Mesodermal cell (in vitro differentiated cells): ENCODE measurements at regions not wholly inside any gene's neighbourhood (a gene's known extent, or its start where the extent isn't known, plus 50 kb on each side); places are given as distances from the start of the nearest gene placed in this dataset.

ENCODE experiments used
- H3K27ac ChIP-seq: 2 replicates; pipeline ENCODE4 v1.7.0; 2013; ENCODE audit warnings: mild to moderate bottlenecking, low read depth, low read length, moderate library complexity; ENCODE audit not compliant: severe bottlenecking
- H3K36me3 ChIP-seq: 2 replicates; pipeline ENCODE4 v1.7.1; 2013; ENCODE audit warnings: mild to moderate bottlenecking, low read length, moderate library complexity; ENCODE audit not compliant: control insufficient read depth, insufficient read depth
- H3K4me1 ChIP-seq: one replicate; pipeline ENCODE4 v1.7.1; 2013; ENCODE audit warnings: mild to moderate bottlenecking, low read length; ENCODE audit not compliant: insufficient read depth, control insufficient read depth, poor library complexity, severe bottlenecking
- H3K4me3 ChIP-seq: 2 replicates; pipeline ENCODE4 v1.7.0; 2013; ENCODE audit warnings: low read length, control low read depth, mild to moderate bottlenecking; ENCODE audit not compliant: insufficient read depth, poor library complexity, severe bottlenecking; ENCODE audit errors: extremely low read depth
- H3K9me3 ChIP-seq: 2 replicates; pipeline ENCODE4 v1.7.1; 2013; ENCODE audit warnings: mild to moderate bottlenecking, low read length, moderate library complexity; ENCODE audit not compliant: control insufficient read depth
- WGBS, 2 experiments: methylation state at CpG; one replicate each; pipeline ENCODE4 v1.1.5; 2013; ENCODE audit warnings: missing lambda C conversion rate in 2 of 2; ENCODE audit not compliant: insufficient coverage in 2 of 2; 5-methylcytosine and 5-hydroxymethylcytosine counted together

GRCh38 chr15:35979608-35980007, 433.6 kb upstream of the DPH6 start:
- H3K36me3 ChIP-seq = no peaks in the 10 kb centered on the region
- no peak overlapping the region for H3K27ac ChIP-seq
- no peaks in the 10 kb centered on the region for H3K4me1 ChIP-seq
- no peaks in the 10 kb centered on the region for H3K9me3 ChIP-seq
- 57 to 92% methylated on average over 1 of the region's 2 CpGs for WGBS, 2 experiments
- H3K4me3 ChIP-seq = no peak overlapping the region

GRCh38 chr15:35980719-35981118, 434.8 kb upstream of the DPH6 start:
- Histone ChIP-seq H3K9me3 (no peaks in the 10 kb centered on the region), H3K4me3 (no peak overlapping the region), H3K36me3 (no peaks in the 10 kb centered on the region), H3K4me1 (no peaks in the 10 kb centered on the region), H3K27ac (no peak overlapping the region)

- Histone ChIP-seq H3K27ac (no peak overlapping the region), H3K36me3 (no peaks in the 10 kb centered on the region), H3K4me1 (no peaks in the 10 kb centered on the region), H3K4me3 (no peak overlapping the region), H3K9me3 (no peaks in the 10 kb centered on the region)
- 97 to 100% methylated on average over 2 to 3 of the region's 7 CpGs for WGBS, 2 experiments
Measured at GRCh38 chr15:35986191-35986721, 440.3 kb upstream of the DPH6 start.

DNA sequence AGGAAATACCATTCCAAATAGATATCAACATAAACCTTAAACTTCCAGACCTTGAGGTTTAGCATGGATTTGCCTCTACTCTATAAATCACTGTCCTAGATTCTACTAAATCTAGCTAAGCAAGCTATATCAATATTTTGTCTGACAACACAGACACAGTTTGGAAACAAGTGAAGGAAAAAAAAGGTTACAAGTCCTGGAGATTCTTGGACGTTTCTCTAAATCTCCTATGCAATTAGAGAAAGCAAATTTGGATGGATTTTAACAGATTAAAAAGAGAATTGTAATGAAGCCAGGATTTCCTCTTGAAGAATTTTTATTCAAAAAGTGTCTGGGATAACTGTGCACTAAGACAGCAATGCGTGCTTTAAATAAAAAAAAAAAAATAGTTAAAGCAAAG, 441.1 kb upstream of the DPH6 start:
- Histone ChIP-seq H3K27ac (no peak overlapping the region), H3K36me3 (no peaks in the 10 kb centered on the region), H3K9me3 (no peaks in the 10 kb centered on the region), H3K4me1 (no peaks in the 10 kb centered on the region), H3K4me3 (no peak overlapping the region)
- 90 to 93% methylated on average over 2 of the region's 2 CpGs for WGBS, 2 experiments

DNA sequence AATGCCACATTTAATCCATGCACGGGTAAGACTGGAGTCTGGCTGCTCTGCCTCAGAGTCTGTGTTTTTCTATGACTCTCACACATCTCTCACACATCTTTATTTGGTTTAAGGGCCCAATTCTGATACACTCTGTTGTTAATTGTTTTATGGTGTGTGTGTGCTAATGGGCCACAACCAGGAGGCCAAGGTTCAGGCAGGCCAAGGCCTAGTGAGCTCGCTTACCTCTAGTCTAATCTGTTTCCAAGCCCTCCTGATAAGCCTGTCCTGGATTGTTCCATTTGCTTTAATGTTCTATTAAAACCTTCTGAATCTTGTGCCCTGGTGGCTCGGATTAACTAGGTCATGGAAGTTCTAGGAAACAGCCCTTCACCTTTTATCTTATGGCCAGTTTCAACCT, 445.4 kb upstream of the DPH6 start:
- no peaks in the 10 kb centered on the region for H3K9me3 ChIP-seq
- no peak overlapping the region for H3K27ac ChIP-seq
- 75 to 100% methylated on average over 1 to 2 of the region's 3 CpGs for WGBS, 2 experiments
- no peaks in the 10 kb centered on the region for H3K36me3 ChIP-seq
- no peaks in the 10 kb centered on the region for H3K4me1 ChIP-seq
- H3K4me3 ChIP-seq = no peak overlapping the region

GRCh38 chr15:35992791-35993190, 446.8 kb upstream of the DPH6 start:
- H3K27ac ChIP-seq = no peak overlapping the region
- H3K4me3 ChIP-seq = no peak overlapping the region
- no peaks in the 10 kb centered on the region for H3K9me3 ChIP-seq
- WGBS, 2 experiments = 86% methylated on average over 1 of the region's 2 CpGs; no CpG with 5 or more reads in 1 of the 2 experiments
- H3K4me1 ChIP-seq = no peaks in the 10 kb centered on the region
- no peaks in the 10 kb centered on the region for H3K36me3 ChIP-seq

GRCh38 chr15:35993196-35993595, 447.2 kb upstream of the DPH6 start:
- Histone ChIP-seq H3K27ac (no peak overlapping the region), H3K4me3 (no peak overlapping the region), H3K4me1 (no peaks in the 10 kb centered on the region), H3K9me3 (no peaks in the 10 kb centered on the region), H3K36me3 (no peaks in the 10 kb centered on the region)

DNA sequence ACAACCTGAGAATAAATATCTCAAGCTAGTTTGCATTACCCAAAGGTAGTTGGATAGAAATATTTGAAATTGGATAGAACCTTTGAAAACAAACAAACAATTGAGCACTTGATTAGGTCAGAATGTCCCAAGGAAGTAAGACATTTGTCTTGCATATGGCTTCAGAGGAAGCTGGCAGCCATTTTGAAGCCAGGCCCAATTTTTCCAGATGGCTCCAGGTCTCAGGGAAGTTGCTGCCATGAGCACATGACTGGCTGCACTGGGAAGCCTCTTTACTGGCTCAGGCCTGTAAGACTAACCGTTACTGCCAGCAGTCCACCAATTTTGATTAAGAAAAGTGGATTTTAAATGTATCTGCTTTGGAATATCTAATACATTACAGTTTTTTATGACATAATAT, 448.9 kb upstream of the DPH6 start:
- H3K36me3 ChIP-seq = no peaks in the 10 kb centered on the region
- WGBS, 2 experiments = no CpG with 5 or more reads among the region's 1 CpG
- no peak overlapping the region for H3K4me3 ChIP-seq
- H3K27ac ChIP-seq = no peak overlapping the region
- no peaks in the 10 kb centered on the region for H3K9me3 ChIP-seq
- H3K4me1 ChIP-seq = no peaks in the 10 kb centered on the region

GRCh38 chr15:35998663-35999602, 453.0 kb upstream of the DPH6 start:
- no peaks in the 10 kb centered on the region for H3K4me1 ChIP-seq
- H3K9me3 ChIP-seq = no peaks in the 10 kb centered on the region
- 86 to 91% methylated on average over 4 of the region's 7 CpGs for WGBS, 2 experiments

GRCh38 chr15:36004891-36005490, 459.0 kb upstream of the DPH6 start:
- H3K4me3 ChIP-seq = no peak overlapping the region
- no peaks in the 10 kb centered on the region for H3K36me3 ChIP-seq
- no peaks in the 10 kb centered on the region for H3K4me1 ChIP-seq
- H3K9me3 ChIP-seq = peaks cover 8% of the 10 kb centered on the region
- no CpG with 5 or more reads among the region's 2 CpGs for WGBS, 2 experiments
- no peak overlapping the region for H3K27ac ChIP-seq

More at GRCh38 chr15:35998663-35999602, 453.0 kb upstream of the DPH6 start:
- Histone ChIP-seq H3K4me3 (no peak overlapping the region), H3K27ac (no peak overlapping the region), H3K36me3 (no peaks in the 10 kb centered on the region)

- no peaks in the 10 kb centered on the region for H3K4me1 ChIP-seq
- H3K9me3 ChIP-seq = peaks cover 8% of the 10 kb centered on the region
- WGBS, 2 experiments = no CpG with 5 or more reads among the region's 2 CpGs
- H3K27ac ChIP-seq = no peak overlapping the region
- no peak overlapping the region for H3K4me3 ChIP-seq
- H3K36me3 ChIP-seq = no peaks in the 10 kb centered on the region
Measured at GRCh38 chr15:36005542-36005941, 459.6 kb upstream of the DPH6 start.
